ENCODE measurements at regions not wholly inside any gene's neighbourhood (a gene's known extent, or its start where the extent isn't known, plus 50 kb on each side); places are given as distances from the start of the nearest gene placed in this dataset.

DNA sequence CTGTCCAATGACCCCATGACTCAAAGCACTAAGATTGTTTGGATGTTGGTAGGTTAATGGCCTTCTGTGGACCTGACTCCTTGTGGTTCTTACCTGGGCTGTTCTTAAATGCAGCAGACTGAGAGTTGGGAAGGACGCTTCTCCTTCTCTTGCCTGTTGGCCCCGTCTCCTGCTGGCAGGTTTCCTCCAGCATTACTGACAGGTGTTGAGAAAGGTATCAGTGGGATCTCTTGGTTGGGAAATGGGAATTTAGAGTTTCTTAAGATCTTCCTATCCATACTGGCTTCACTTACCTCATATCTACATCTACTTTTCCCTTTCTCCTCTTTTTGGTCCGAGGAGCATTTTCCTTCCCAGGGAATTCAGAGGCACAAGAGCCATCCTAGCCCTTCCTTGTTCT is 57.9 kb downstream of the TET3 start:
- no peaks in the 10 kb centered on the region for H3K27me3 ChIP-seq (replicated peaks in 1 of 4; ENCODE audit: control insufficient read depth in 3 of 4, extremely low read depth in 1 of 4, insufficient read depth in 3 of 4, low read length in 3 of 4)
- H3K27ac ChIP-seq (ENCODE audit: low read depth, low read length): no peak overlapping the region
- no peak overlapping the region; a peak in 1 of 4 replicates for H3K4me2 ChIP-seq (ENCODE audit: insufficient read depth in 1 of 2, low read depth in 2 of 2, low read length in 2 of 2)
- no peak overlapping the region for H3K4ac ChIP-seq (replicated peaks; ENCODE audit: insufficient read length, low read depth, low read length)
- H2BK12ac ChIP-seq (ENCODE audit: low read depth, low read length): no peak overlapping the region
- no peak overlapping the region for H3K56ac ChIP-seq (replicated peaks; ENCODE audit: insufficient read length, low read depth, low read length)
- H3K36me3 ChIP-seq (ENCODE audit: control insufficient read depth in 2 of 4, insufficient read depth in 4 of 4, low read length in 3 of 4): peaks cover 0 to 4% (median 2%) of the 10 kb centered on the region in 4 experiments; a peak in 4 of 8 replicates
- no peak overlapping the region for H2BK5ac ChIP-seq (ENCODE audit: low read depth, low read length)
- TF ChIP-seq CHD2 (IDR thresholded peaks at IDR 0.05; ENCODE audit: low read length) (no peak), HDAC2 (IDR thresholded peaks at IDR 0.05; ENCODE audit: borderline replicate concordance in 1 of 2, low read depth in 2 of 2, low read length in 2 of 2) (no peak), JUND (IDR thresholded peaks at IDR 0.05; ENCODE audit: low read length) (no peak), TEAD4 (IDR thresholded peaks at IDR 0.05; ENCODE audit: low read depth, low read length) (no peak), ZNF274 (IDR thresholded peaks at IDR 0.05; ENCODE audit: borderline replicate concordance, extremely low read depth, low read length) (no peak), CBX5 (IDR thresholded peaks at IDR 0.05; ENCODE audit: low read depth, low read length) (no peak), RFX5 (IDR thresholded peaks at IDR 0.05; ENCODE audit: borderline replicate concordance, low read depth, low read length) (no peak), SUZ12 (IDR thresholded peaks at IDR 0.05; ENCODE audit: low read length) (no peak), PHF8 (conservative IDR thresholded peaks at IDR 0.05; ENCODE audit: low read depth, low read length) (no peak)
- TF ChIP-seq, protein P1, sequence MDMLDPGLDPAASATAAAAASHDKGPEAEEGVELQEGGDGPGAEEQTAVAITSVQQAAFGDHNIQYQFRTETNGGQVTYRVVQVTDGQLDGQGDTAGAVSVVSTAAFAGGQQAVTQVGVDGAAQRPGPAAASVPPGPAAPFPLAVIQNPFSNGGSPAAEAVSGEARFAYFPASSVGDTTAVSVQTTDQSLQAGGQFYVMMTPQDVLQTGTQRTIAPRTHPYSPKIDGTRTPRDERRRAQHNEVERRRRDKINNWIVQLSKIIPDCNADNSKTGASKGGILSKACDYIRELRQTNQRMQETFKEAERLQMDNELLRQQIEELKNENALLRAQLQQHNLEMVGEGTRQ (IDR thresholded peaks at IDR 0.05; ENCODE audit: low read length): no peak
- CTCF ChIA-PET (ENCODE audit: partially characterized antibody): interaction anchor here (0.8 to 1.8 kb wide), 3 partner anchors 31 to 75 kb away, joined by 3 read pairs; no protein-coding TSS in a partner anchor
- peaks cover 7 to 8% of the 10 kb centered on the region in 2 experiments for H4K20me1 ChIP-seq (replicated peaks in 1 of 2; ENCODE audit: control insufficient read depth in 1 of 2, insufficient read depth in 2 of 2, low read length in 2 of 2)
- H3K79me2 ChIP-seq (ENCODE audit: control insufficient read depth in 1 of 2, insufficient read depth in 2 of 2, low read length in 2 of 2): peaks cover 0 to 64% of the 10 kb centered on the region in 2 experiments; a peak in 3 of 4 replicates
- H2BK15ac ChIP-seq (ENCODE audit: low read length): no peak overlapping the region
- no peak overlapping the region for H2BK120ac ChIP-seq (replicated peaks; ENCODE audit: low read depth, low read length)
- no peak for FAIRE-seq
- DNase-seq (ENCODE audit: low read depth in 1 of 2, low spot score in 2 of 2): no peak
- no peaks in the 10 kb centered on the region for H3K9me3 ChIP-seq (ENCODE audit: insufficient read depth in 2 of 2, low read depth in 1 of 2, low read length in 1 of 2)
- no peak overlapping the region for H2BK20ac ChIP-seq (ENCODE audit: low read length)
- no peaks in the 10 kb centered on the region for H3K23me2 ChIP-seq (ENCODE audit: low read depth, low read length)
- no peak overlapping the region for H4K91ac ChIP-seq (replicated peaks; ENCODE audit: insufficient read length, low read length)
- POLR2A ChIA-PET (ENCODE audit: partially characterized antibody): no interaction called here
- H2AFZ ChIP-seq (ENCODE audit: low read length): no peak overlapping the region
- no peak overlapping the region for H3K4me3 ChIP-seq (ENCODE audit: extremely low read depth in 1 of 4, insufficient read depth in 2 of 4, low read depth in 3 of 4, low read length in 4 of 4)
- WGBS, 2 experiments (ENCODE audit: extremely low coverage in 1 of 2, insufficient coverage in 1 of 2, insufficient read length in 1 of 2, insufficient replicate concordance in 2 of 2, low coverage in 1 of 2, low lambda C conversion rate in 2 of 2, missing lambda C conversion rate in 1 of 2): 85% methylated on average over 3 of the region's 3 CpGs; no CpG with 5 or more reads in 1 of the 2 experiments
- H2AK5ac ChIP-seq (ENCODE audit: low read depth, low read length): no peak overlapping the region
- no peak overlapping the region for H3K23ac ChIP-seq (ENCODE audit: insufficient read length)
- no peak overlapping the region for H3K18ac ChIP-seq (ENCODE audit: extremely low read depth, low read length)
- peaks cover 25% of the 10 kb centered on the region for H3K79me1 ChIP-seq (ENCODE audit: low read depth, low read length)
- H3K9ac ChIP-seq (replicated peaks in 1 of 4; ENCODE audit: extremely low read depth in 1 of 4, low read depth in 3 of 4, low read length in 3 of 4): no peak overlapping the region
- no peak overlapping the region for H4K5ac ChIP-seq (ENCODE audit: insufficient read length, low read depth, low read length)
- H4K8ac ChIP-seq (ENCODE audit: extremely low read depth, insufficient read depth, low read length): no peak overlapping the region
- H3K4me1 ChIP-seq (replicated peaks in 1 of 4; ENCODE audit: control insufficient read depth in 3 of 4, insufficient read depth in 4 of 4, low read length in 3 of 4): peaks cover 2 to 10% (median 4%) of the 10 kb centered on the region in 4 experiments; a peak in 6 of 7 replicates
- H3K14ac ChIP-seq (ENCODE audit: insufficient read length): no peak overlapping the region
